Cardiac muscle cell (in vitro differentiated cells and primary cell): ENCODE measurements at regions not wholly inside any gene's neighbourhood (a gene's known extent, or its start where the extent isn't known, plus 50 kb on each side); places are given as distances from the start of the nearest gene placed in this dataset.

Source experiments
- DNase-seq, 2 donors: peaks; one replicate each; pipeline versions ENCODE4 v3.0.0 to v3.0.0-alpha.2; 2010 to 2017; ENCODE audit warnings: low read depth in 1 of 2, low spot score in 1 of 2
- H3K27ac ChIP-seq: fragments of 200-600 bp; sonication (generic); 2 replicates; pipeline ENCODE4 v1.5.1; 2016
- H3K27me3 ChIP-seq: fragments of 200-600 bp; sonication (generic); 2 replicates; pipeline ENCODE4 v1.6.0; 2016; ENCODE audit warnings: control low read depth
- H3K36me3 ChIP-seq: fragments of 200-600 bp; sonication (generic); 2 replicates; pipeline ENCODE4 v1.5.1; 2016; ENCODE audit warnings: control low read depth
- H3K4me1 ChIP-seq: fragments of 200-600 bp; sonication (generic); 2 replicates; pipeline ENCODE4 v1.8.1; 2017; ENCODE audit warnings: low read depth, mild to moderate bottlenecking, mixed run types
- H3K4me3 ChIP-seq: fragments of 200-600 bp; sonication (generic); 2 replicates; pipeline ENCODE4 v1.5.1; 2016; ENCODE audit warnings: mild to moderate bottlenecking
- H3K9me3 ChIP-seq: fragments of 200-600 bp; sonication (generic); 2 replicates; pipeline ENCODE4 v1.5.1; 2017; ENCODE audit warnings: low read depth, mild to moderate bottlenecking, control low read depth
- TF ChIP-seq, protein P1 (sequence below): IDR thresholded peaks from 2 replicates; pipeline ENCODE4 v1.5.1; 2012; ENCODE audit warnings: low read depth, mild to moderate bottlenecking, low read length

DNA sequence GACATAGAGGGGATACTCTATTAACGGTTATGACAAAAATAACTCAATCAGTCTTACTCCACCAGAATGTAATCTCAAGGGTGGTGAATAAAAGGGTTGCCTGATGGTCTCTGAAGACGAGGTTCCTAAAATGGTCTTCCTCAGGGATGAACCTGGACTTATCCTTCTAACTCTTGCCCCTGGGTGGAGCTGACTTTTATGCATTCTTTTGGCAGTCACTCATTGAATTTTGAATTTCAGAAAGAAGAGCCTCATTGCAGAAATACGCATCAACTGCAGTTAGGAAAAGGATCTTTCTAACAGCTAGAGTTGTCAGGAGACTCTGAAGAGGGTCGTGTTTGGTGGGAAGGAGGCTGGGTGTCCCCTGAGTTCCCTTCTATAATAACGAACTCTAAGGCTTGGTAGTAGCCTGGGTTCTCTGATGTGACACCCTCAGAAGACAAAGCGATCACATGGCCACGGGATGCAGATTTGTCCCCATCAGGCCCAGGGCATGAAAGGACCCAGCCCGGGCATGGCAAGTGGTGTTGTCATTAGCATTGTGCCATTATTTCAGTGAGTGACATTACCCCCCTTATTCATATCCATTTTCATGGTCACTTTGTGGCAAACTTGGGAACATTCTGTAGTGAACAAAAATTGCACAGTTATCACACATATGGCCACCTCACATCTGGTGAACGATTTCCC, 58.6 kb upstream of the JCAD start:
- no peaks in the 10 kb centered on the region for H3K9me3 ChIP-seq
- peak overlapping the region; percentile 10 for H3K27ac ChIP-seq
- TF ChIP-seq, protein P1, sequence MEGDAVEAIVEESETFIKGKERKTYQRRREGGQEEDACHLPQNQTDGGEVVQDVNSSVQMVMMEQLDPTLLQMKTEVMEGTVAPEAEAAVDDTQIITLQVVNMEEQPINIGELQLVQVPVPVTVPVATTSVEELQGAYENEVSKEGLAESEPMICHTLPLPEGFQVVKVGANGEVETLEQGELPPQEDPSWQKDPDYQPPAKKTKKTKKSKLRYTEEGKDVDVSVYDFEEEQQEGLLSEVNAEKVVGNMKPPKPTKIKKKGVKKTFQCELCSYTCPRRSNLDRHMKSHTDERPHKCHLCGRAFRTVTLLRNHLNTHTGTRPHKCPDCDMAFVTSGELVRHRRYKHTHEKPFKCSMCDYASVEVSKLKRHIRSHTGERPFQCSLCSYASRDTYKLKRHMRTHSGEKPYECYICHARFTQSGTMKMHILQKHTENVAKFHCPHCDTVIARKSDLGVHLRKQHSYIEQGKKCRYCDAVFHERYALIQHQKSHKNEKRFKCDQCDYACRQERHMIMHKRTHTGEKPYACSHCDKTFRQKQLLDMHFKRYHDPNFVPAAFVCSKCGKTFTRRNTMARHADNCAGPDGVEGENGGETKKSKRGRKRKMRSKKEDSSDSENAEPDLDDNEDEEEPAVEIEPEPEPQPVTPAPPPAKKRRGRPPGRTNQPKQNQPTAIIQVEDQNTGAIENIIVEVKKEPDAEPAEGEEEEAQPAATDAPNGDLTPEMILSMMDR: no peak
- no peak overlapping the region for H3K4me3 ChIP-seq
- H3K4me1 ChIP-seq: peaks cover 34% of the 10 kb centered on the region
- no peaks in the 10 kb centered on the region for H3K27me3 ChIP-seq
- DNase-seq: no peak
- H3K36me3 ChIP-seq: no peaks in the 10 kb centered on the region

DNA sequence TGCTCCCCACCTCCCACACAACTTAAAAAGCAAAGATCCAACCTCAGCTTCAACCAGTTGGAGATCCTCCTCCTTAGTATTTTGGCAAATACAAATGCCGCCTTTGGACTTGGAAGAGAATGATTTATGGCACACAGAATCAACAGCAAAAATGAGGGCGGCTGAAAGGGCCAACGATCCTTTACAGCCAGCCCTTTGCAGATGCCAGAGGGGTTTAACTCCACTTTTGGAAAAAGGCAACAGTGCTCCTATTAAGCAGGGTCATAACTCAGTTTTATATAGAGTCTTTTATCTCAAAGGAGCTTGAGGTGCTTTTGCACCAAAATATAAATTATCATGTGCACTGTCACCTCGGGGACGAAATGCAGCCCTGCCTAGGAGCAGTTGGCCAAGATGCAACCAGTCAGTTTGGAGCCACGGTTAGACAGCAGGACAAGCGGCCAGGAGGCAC, 56.7 kb upstream of the JCAD start:
- no peaks in the 10 kb centered on the region for H3K36me3 ChIP-seq
- no peaks in the 10 kb centered on the region for H3K9me3 ChIP-seq
- DNase-seq: no peak
- TF ChIP-seq, protein P1: no peak
- no peaks in the 10 kb centered on the region for H3K27me3 ChIP-seq
- peaks cover 34% of the 10 kb centered on the region for H3K4me1 ChIP-seq
- H3K4me3 ChIP-seq: no peak overlapping the region
- H3K27ac ChIP-seq: peak overlapping the region; percentile 90

DNA sequence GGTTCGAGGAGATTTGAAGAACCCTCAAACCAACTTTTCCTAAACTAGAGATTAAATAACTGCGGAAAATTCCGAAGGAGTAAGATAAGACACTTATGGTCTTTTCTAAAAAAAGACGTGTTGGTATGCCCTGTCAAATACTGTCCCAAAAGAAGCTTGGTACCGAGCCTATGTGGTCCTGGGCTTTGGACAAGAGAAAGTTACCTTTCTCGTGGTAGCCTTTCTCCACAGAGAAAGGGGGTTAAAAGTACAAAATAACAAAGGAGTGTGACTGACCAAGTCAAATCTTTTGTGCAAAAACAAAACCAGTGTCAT, 56.2 kb upstream of the JCAD start:
- no peaks in the 10 kb centered on the region for H3K9me3 ChIP-seq
- TF ChIP-seq, protein P1: no peak
- DNase-seq: peak in 1 of 2 donors; percentile 61
- H3K27ac ChIP-seq: peak overlapping the region; percentile 90
- H3K36me3 ChIP-seq: no peaks in the 10 kb centered on the region
- peak overlapping the region; percentile 31 for H3K4me3 ChIP-seq
- no peaks in the 10 kb centered on the region for H3K27me3 ChIP-seq
- peaks cover 34% of the 10 kb centered on the region for H3K4me1 ChIP-seq

DNA sequence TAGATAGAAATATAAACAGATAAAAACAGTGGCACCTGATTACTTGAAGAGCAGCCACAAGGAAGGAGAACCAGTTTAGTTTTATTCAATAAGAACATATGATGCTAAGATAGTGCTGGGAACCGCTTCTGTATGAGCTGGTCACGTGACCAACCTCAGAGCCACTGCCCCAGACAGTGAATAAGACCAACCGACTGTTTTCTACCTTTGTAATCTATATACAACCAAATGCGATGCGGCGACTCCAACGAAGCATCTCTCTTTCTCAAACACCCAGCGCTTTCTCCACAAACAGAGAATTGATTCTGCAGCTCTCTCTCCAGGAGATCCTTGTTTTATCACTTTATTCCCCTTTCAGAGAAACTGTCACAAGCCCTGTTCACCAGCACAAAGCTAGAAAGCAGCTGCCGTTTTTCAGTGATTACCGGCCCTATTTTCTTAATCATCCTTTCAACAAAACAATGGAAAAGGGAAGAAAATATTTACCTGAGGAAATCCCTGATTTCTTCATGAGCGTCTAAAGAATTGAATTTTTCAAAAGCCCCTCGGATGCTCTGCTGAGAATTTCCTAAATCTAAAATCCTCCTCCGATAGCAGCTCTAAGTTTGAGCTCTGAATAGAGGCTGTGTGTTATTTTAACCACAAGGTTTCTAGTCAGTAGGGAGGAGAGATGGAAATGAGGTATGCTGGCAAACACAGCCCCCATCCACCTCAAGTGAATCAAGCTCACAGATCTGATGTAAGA, 55.7 kb upstream of the JCAD start:
- peak; percentile 56 to 71 for DNase-seq
- Histone ChIP-seq H3K9me3 (no peaks in the 10 kb centered on the region), H3K4me3 (peak overlapping the region; percentile 31), H3K27ac (peak overlapping the region; percentile 90), H3K36me3 (no peaks in the 10 kb centered on the region), H3K27me3 (no peaks in the 10 kb centered on the region), H3K4me1 (peaks cover 34% of the 10 kb centered on the region)
- TF ChIP-seq, protein P1: no peak

DNA sequence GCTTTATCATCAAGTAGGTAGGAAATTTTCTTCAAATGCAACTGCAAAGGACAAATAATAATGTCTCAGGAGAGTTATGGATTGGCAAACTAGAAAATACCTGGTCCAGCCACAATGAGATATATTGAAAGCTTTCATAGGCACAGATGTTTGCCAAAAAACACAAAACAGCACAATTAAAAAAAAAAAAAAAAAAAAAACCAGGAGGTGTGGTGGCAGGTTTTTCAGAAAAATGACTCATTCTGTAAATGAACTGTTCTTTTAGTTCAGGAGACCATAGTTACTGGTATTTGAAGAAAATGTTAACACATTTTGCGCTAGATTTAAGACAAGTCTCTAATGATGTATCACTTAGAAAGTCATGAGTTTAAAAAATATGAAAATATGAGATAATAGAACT, 55.0 kb upstream of the JCAD start:
- TF ChIP-seq, protein P1: no peak
- H3K27me3 ChIP-seq: no peaks in the 10 kb centered on the region
- peak overlapping the region; percentile 31 for H3K4me3 ChIP-seq
- H3K36me3 ChIP-seq: no peaks in the 10 kb centered on the region
- H3K9me3 ChIP-seq: no peaks in the 10 kb centered on the region
- DNase-seq: no peak
- H3K27ac ChIP-seq: peak overlapping the region; percentile 90
- peaks cover 34% of the 10 kb centered on the region for H3K4me1 ChIP-seq
